ENCODE measurements at regions not wholly inside any gene's neighbourhood (a gene's known extent, or its start where the extent isn't known, plus 50 kb on each side); places are given as distances from the start of the nearest gene placed in this dataset.

GRCh38 chr9:94014920-94015319, 59.8 kb upstream of the BARX1 start:
- no peaks in the 10 kb centered on the region for H4K20me1 ChIP-seq (ENCODE audit: insufficient read depth)
- intact Hi-C loops (cut with micrococcal nuclease) = loop anchor here (1.0 to 10.0 kb wide), 2 partner anchors 198 to 590 kb away; no protein-coding TSS in a partner anchor
- no peaks in the 10 kb centered on the region for H3K36me3 ChIP-seq (ENCODE audit: control insufficient read depth in 1 of 2, insufficient read depth in 2 of 2, low read length in 2 of 2)
- ChIA-PET POLR2A (no interaction called here), RAD21 (ENCODE audit: low non-redundant PET in 1 of 2, low total read pairs in 2 of 2, uncharacterized antibody in 2 of 2, unreplicated experiment in 2 of 2) (interaction anchor here (1.0 to 3.1 kb wide), 3 partner anchors 17 to 199 kb away, joined by 4 to 16 read pairs (median 4); no protein-coding TSS in a partner anchor), CTCF (interaction anchor here (0.8 to 5.4 kb wide), 7 partner anchors 17 to 220 kb away, joined by 3 to 133 read pairs (median 3); no protein-coding TSS in a partner anchor)
- no peaks in the 10 kb centered on the region for H3K9me3 ChIP-seq (ENCODE audit: control insufficient read depth in 1 of 2, insufficient read depth in 1 of 2, low read depth in 1 of 2, low read length in 2 of 2)
- no peak overlapping the region for H3K4me3 ChIP-seq (replicated peaks in 1 of 2; ENCODE audit: low read depth in 1 of 2, low read length in 2 of 2)
- BruUV-seq (replicated peaks) = no TSS peak
- no peak overlapping the region for H3K9ac ChIP-seq (ENCODE audit: low read length)
- H3K79me2 ChIP-seq (ENCODE audit: insufficient read depth, low read length) = no peaks in the 10 kb centered on the region
- no peak overlapping the region for H3K4me2 ChIP-seq (ENCODE audit: low read length)
- no peak overlapping the region for H3K27ac ChIP-seq (ENCODE audit: low read depth, low read length)
- ATAC-seq (no peak), DNase-seq (ENCODE audit: low read depth, low spot score) (no peak)
- H2AFZ ChIP-seq (ENCODE audit: low read depth, low read length, poor library complexity, severe bottlenecking) = no peak overlapping the region
- peaks cover 5 to 9% of the 10 kb centered on the region in 2 experiments; a peak in 3 of 4 replicates for H3K4me1 ChIP-seq (ENCODE audit: control insufficient read depth in 1 of 2, insufficient read depth in 2 of 2, low read length in 2 of 2)
- H3K27me3 ChIP-seq (ENCODE audit: insufficient read depth, low read length) = no peaks in the 10 kb centered on the region
- TF ChIP-seq POLR2A (IDR thresholded peaks at IDR 0.05; ENCODE audit: borderline replicate concordance, extremely low read depth, insufficient read depth, insufficient read length) = no peak
- no peak for TF ChIP-seq SP1 (IDR thresholded peaks at IDR 0.05; ENCODE audit: low read depth)
- no peak for TF ChIP-seq YY1 (IDR thresholded peaks at IDR 0.05; ENCODE audit: extremely low read depth, insufficient replicate concordance, low read depth, low read length)
- no peak for TF ChIP-seq EZH2 (IDR thresholded peaks at IDR 0.05)
- no peak for TF ChIP-seq SRF (IDR thresholded peaks at IDR 0.05; ENCODE audit: low read depth)
- no peak for TF ChIP-seq ZFX (IDR thresholded peaks at IDR 0.05)
- no peak for TF ChIP-seq RAD21 (IDR thresholded peaks at IDR 0.05; ENCODE audit: low read depth)
- no peak for TF ChIP-seq ELF1 (IDR thresholded peaks at IDR 0.05; ENCODE audit: borderline replicate concordance, low read depth)
- TF ChIP-seq FOSL1 (IDR thresholded peaks at IDR 0.05; ENCODE audit: low read depth) = no peak
- TF ChIP-seq MAX (IDR thresholded peaks at IDR 0.05) = no peak
- TF ChIP-seq ZBTB33 (IDR thresholded peaks at IDR 0.05; ENCODE audit: extremely low read depth, insufficient replicate concordance, low read length) = no peak
- no peak for TF ChIP-seq TCF7L2 (IDR thresholded peaks at IDR 0.05; ENCODE audit: borderline replicate concordance, extremely low read depth, insufficient read depth, insufficient read length)
- no peak for TF ChIP-seq EGR1 (IDR thresholded peaks at IDR 0.05; ENCODE audit: low read depth)
- TF ChIP-seq EZH2phosphoT487 (IDR thresholded peaks at IDR 0.05; ENCODE audit: borderline replicate concordance) = no peak
- no peak for TF ChIP-seq JUND (IDR thresholded peaks at IDR 0.05)
- TF ChIP-seq CBX3 (IDR thresholded peaks at IDR 0.05; ENCODE audit: low read depth) = no peak
- H3K9me2 ChIP-seq (ENCODE audit: insufficient read depth) = no peaks in the 10 kb centered on the region
